HG03196 (cell line): ENCODE measurements at regions not wholly inside any gene's neighbourhood (a gene's known extent, or its start where the extent isn't known, plus 50 kb on each side); places are given as distances from the start of the nearest gene placed in this dataset.
"Not testable (repeated sequence)": the region's sequence is repeated elsewhere in the genome, so short reads cannot be mapped to it uniquely, and the experiment has no call there.

ENCODE experiments used
- ATAC-seq: cut with Tn5 transposase; IDR thresholded peaks from one replicate; pipeline ENCODE4 v1.9.1; 2021; ENCODE audit not compliant: unreplicated experiment

- ATAC-seq = no peak
Observed at GRCh38 chr18:68387246-68387645, 327.7 kb downstream of the TMX3 start.

DNA sequence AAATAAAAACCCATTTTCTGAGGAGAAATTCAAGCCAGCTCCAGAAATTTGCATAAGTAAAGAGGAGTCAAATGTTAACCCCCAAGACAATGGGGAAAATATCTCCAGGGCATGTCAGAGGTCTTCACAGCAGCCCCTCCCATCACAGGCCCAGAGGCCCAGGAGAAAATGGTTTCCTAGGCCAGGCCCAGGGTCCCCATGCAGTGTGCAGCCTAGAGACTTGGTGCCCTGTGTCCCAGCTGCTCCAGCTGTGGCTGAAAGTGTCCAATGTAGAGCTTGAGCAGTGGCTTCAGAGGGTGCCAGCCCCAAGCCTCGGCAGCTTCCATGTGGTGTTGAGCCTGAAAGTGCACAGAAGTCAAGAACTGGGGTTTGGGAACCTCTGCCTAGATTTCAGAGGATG lies 330.9 kb downstream of the TMX3 start:
- not testable (repeated sequence) for ATAC-seq

DNA sequence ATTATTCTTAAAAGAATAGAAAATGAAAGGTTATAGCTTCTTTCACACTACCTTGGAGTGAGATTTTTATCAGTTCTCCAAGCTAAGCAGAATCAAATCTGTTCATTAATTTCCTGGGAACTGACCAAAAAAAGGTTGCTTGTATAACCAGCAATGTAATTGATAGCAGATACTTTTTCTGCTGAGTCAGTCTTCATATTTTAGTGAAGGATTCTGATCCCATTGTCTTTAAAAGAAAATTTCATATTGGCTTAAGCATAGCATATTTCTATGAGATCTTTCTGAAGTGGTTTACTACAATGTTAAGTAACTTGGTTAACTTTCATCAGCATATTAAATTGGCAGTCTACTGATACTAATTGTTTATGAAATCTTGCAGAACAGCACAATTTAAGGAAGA lies 338.0 kb downstream of the TMX3 start:
- ATAC-seq = no peak

DNA sequence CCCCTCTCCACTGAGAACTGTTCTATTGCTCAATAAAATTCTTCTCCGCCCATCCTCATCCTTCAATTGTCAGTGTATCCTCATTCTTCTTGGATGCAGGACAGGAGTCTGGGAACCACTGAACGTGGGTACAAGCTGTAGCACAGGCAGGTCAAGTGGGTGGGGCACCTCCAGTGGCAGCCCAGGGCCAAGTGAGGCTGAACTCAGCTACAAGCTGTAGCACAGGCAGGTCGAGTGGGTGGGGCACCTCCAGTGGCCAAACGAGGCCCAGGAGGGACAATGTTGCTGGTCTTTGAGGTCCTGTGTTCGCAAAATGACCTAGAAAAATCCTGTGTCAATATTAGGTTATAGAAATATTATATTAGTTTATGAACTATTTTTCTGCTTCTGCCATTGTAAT lies 352.0 kb downstream of the TMX3 start:
- ATAC-seq = no peak

DNA sequence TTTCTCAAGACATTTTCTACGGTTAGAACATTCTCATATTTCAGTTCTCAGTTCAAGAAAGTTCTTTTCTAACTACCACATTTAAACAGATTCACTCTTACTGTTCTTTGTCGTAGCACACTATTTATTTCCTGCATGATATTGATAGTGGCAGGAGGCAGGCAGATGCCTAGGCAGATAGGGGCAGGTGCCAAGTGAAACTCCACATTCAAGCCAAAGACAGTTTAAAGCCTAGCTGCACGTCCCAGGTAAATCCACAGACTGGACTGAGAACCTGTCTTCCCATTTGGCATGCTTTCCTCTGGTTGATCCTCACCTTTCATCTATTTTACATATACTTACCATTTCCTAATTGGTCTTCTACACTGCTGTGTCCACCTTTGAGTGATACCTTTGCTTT lies 359.3 kb downstream of the TMX3 start:
- ATAC-seq = no peak

- ATAC-seq = no peak
Observed at GRCh38 chr18:68354176-68354575, 360.7 kb downstream of the TMX3 start.

DNA sequence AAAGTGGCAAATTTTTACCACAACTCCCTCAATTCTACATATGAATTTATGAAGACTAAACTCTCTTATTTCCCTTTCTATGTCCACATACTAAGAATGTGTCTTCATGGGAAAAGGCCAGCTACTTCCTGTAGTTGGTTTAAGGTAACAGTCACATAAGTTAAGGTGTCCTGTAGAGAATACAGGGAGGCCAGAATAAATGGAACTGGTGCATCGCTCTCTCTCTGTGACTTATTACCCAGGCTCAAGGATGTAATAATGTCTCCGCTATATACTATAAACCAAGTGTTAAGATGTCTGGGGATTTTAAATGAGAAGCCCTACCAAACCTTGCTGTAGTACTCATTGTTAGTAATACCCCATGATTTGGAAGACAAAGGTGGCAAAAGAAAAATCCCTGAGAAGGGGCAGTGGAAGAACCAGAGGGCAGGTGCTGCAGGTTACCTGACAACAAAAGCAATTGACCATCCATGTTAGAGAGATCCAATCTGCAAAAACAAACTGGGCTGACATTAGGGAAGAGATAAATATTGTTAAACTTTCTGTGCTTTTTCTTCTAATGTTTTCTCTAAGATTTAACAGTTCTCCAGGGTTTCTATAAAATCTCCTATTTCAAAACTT lies 372.8 kb downstream of the TMX3 start:
- ATAC-seq = no peak

GRCh38 chr18:68340606-68341005 lies 374.3 kb downstream of the TMX3 start:
- ATAC-seq = no peak

- ATAC-seq = no peak
Observed at GRCh38 chr18:68330658-68331057, 384.2 kb downstream of the TMX3 start.

GRCh38 chr18:68323921-68324320 lies 391.0 kb downstream of the TMX3 start:
- no peak for ATAC-seq

DNA sequence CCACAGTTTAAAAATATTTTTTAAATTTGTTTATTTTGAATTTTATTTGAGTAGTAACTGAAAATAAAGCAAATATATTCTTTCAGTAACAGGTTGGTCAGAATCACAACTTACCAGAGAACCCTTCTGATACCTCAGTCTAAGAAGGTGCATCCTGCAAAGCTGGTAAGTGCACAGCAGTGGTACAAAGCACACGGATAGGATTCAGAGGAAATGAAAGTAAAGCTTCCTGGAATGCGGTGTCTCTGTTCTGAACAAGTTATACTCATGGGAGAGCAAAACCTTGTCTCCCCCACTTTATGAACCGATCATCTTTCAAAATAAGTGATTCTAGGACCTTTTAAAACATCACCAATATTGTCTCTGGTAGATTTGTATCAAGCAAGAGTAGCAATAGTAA lies 398.3 kb downstream of the TMX3 start:
- ATAC-seq = no peak

- ATAC-seq = no peak
Observed at GRCh38 chr18:68314403-68314802, 400.5 kb downstream of the TMX3 start.

DNA sequence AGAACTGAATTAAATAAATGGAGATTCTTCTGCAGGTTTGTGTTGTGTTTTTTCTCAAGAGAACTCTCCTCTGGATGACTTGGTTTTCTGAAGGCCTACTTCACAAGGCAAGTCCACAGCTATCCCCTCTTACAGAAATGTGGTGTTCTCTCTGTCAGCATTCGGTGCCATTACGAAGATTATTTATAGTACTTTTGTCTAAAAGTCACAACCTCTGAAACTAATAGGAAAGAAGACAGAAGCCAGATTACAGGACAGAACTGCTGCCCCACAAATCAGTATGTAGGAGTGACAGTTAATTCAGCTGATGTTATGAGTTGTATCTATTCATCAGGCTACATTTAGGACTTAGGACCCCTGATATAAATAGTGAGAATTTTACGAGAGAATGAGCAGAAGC lies 413.5 kb downstream of the TMX3 start:
- ATAC-seq = no peak

DNA sequence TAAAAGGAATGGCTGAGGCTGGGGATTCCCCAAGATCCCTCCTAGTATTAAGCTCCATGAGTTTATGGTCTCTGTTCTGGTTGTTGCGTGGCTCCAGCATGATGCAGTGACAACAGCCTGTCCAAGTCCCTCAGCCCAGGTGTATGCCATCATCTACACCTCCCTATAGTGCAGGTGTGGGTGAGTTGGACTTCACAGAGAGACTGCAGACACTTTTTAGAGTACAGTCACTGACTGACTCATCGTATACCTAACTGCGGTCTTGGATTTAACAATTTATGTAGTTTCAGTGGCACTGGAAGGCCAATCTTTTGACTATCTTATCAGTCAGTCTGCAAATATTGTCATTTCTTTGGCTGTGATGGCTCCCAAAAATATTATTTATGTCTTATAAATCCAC lies 415.0 kb downstream of the TMX3 start:
- no peak for ATAC-seq

DNA sequence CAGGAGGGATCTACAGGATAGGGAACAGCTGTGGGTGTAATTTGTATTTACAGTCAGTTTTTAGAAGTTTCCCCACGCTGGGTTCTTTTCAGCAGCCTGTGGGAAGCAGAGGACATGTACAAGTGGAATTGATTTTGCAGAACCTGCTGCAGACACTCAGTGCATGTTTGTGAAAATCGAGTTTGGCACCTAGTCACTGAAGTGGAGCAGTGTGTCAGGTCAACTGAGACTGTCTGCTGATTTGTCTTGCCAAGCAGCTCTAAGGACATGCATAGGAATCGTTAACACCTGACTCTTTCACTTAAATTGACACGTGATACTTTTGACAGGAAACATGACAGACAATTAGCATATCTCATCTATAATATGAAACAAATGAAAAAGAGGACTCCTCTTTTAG lies 416.6 kb downstream of the TMX3 start:
- ATAC-seq = no peak

- no peak for ATAC-seq
Observed at GRCh38 chr18:68288408-68288807, 426.5 kb downstream of the TMX3 start.

DNA sequence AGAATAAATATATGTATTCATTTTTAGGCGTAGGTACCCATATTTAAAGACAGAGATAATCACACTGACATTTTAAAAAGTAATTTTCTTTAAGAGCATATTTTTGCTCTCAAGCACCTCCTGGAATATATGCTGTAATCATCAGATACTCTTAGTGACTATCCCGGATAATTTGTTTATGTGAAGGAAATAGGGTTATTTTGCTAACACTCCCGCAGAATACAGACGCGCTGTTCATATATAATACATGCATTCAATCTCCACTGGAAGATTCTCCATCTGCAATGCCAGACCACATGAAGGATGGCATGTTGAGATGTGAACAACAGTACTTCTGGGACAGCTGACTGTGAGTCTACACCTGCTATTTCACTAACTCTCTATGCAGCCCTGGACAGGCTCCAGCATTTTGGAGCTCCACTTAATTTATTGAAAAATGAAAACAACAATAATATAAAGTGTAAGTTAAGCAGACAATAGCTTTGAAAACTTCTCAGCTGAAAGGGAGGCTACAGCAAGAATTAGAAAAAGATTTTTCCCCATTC lies 430.6 kb downstream of the TMX3 start:
- no peak for ATAC-seq

DNA sequence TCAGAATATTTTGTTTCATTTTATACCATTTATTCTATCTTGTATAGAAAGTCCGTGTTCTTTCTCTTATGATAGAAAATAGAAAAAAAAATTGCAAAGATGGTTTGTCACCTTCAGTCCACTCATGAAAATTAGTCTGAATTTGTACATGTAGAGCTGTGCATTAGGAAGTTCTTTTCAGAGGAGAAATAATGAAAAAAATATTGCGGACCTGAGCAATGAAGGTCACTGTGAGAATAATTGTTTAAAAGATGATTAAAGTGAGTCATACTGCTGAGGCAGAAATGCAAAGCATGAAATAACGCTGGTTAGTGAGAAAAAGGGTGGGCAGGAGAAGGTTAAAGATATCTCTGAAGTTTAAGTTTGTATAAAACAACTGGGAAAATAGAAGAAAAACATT lies 431.1 kb downstream of the TMX3 start:
- ATAC-seq = no peak

GRCh38 chr18:68282232-68282631 lies 432.7 kb downstream of the TMX3 start:
- ATAC-seq = no peak

GRCh38 chr18:68275616-68276015 lies 439.3 kb downstream of the TMX3 start:
- no peak for ATAC-seq

GRCh38 chr18:68270017-68270416 lies 444.9 kb downstream of the TMX3 start:
- ATAC-seq = no peak

GRCh38 chr18:68267583-68267982 lies 447.3 kb downstream of the TMX3 start:
- ATAC-seq = no peak

DNA sequence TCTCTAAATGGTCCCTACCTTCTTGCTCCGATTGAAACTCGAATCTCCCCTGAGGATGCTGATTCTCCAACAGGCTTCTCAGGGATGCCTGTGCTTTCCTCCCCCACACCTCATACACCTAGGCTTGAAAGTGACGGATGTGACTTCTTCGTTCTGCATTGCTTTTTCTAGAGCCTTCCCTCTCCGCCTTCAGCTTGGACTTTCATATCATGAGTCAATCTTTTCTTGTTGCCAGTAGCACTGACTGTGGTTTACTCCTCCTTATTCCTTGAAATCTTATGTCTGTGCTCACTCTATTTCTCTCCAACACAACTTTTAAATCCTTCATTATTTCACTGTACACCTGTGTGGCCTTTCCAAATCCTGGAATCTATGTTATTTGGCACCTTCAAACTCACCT lies 451.4 kb downstream of the TMX3 start:
- no peak for ATAC-seq
